Testis (tissue), 2 donors: ENCODE measurements at regions not wholly inside any gene's neighbourhood (a gene's known extent, or its start where the extent isn't known, plus 50 kb on each side); places are given as distances from the start of the nearest gene placed in this dataset.

ENCODE experiments used
- DNase-seq: peaks from one replicate; pipeline ENCODE4 v3.0.0-alpha.2; 2019
- H3K27ac ChIP-seq, 2 donors: fragments of 200-600 bp; sonication (generic); one replicate each; pipeline ENCODE4 v1.5.1; 2019
- H3K27me3 ChIP-seq: fragments of 200-600 bp; sonication (generic); one replicate; pipeline ENCODE4 v1.5.1; 2019
- H3K36me3 ChIP-seq: fragments of 200-600 bp; sonication (generic); one replicate; pipeline ENCODE4 v1.5.1; 2017; ENCODE audit warnings: low read depth; ENCODE audit errors: missing control alignments
- H3K4me1 ChIP-seq: fragments of 200-600 bp; sonication (generic); one replicate; pipeline ENCODE4 v1.5.1; 2019
- H3K4me3 ChIP-seq, 2 donors: fragments of 200-600 bp; sonication (generic); one replicate each; pipeline ENCODE4 v1.5.1; 2017 to 2019
- H3K9me3 ChIP-seq: fragments of 200-600 bp; sonication (generic); one replicate; pipeline ENCODE4 v1.5.1; 2017
- CTCF ChIP-seq, 3 experiments: fragments of 450-650 bp in 2 of 3; fragments of 200-600 bp in 1 of 3; sonication (generic) in 1 of 3; IDR thresholded peaks; one replicate each; pipeline ENCODE4 v1.5.1; 2016 to 2019; ENCODE audit warnings: antibody characterized with exemption in 3 of 3, mild to moderate bottlenecking in 2 of 3, moderate library complexity in 1 of 3
- POLR2A ChIP-seq: fragments of 450-650 bp; IDR thresholded peaks from one replicate; pipeline ENCODE4 v1.6.1; 2017; ENCODE audit warnings: antibody characterized with exemption, mild to moderate bottlenecking, moderate library complexity
- WGBS, 2 donors: methylation state at CpG; one replicate each; pipeline ENCODE4 v1.1.5; 2018; 5-methylcytosine and 5-hydroxymethylcytosine counted together
- intact Hi-C: fragments of 100-400 bp; cut with DNase I; formaldehyde crosslinking; loops from one replicate; pipeline ENCODE4 v1.15.1; 2023; ENCODE audit warnings: low total_unique reads

GRCh38 chr12:71252473-71252872, 94.7 kb upstream of the TSPAN8 start:
- Histone ChIP-seq H3K36me3 (no peaks in the 10 kb centered on the region), H3K27me3 (no peaks in the 10 kb centered on the region), H3K4me1 (no peaks in the 10 kb centered on the region), H3K27ac (no peak overlapping the region), H3K4me3 (no peak overlapping the region), H3K9me3 (no peaks in the 10 kb centered on the region)
- WGBS, 2 donors = 73 to 81% methylated on average over 2 of the region's 2 CpGs
- no peak for DNase-seq
- TF ChIP-seq CTCF (IDR thresholded peaks at IDR 0.05) (no peak), POLR2A (no peak)
- intact Hi-C loops = no loop called here

- Histone ChIP-seq H3K27me3 (no peaks in the 10 kb centered on the region), H3K4me3 (no peak overlapping the region), H3K4me1 (no peaks in the 10 kb centered on the region), H3K9me3 (no peaks in the 10 kb centered on the region), H3K27ac (no peak overlapping the region), H3K36me3 (no peaks in the 10 kb centered on the region)
- WGBS, 2 donors = 70 to 71% methylated on average over 4 of the region's 4 CpGs
- DNase-seq = no peak
- no peak for TF ChIP-seq POLR2A
- no peak for TF ChIP-seq CTCF (IDR thresholded peaks at IDR 0.05)
- intact Hi-C loops = no loop called here
Measured at GRCh38 chr12:71250166-71250565, 92.4 kb upstream of the TSPAN8 start.

- H3K27me3 ChIP-seq = no peaks in the 10 kb centered on the region
- no peaks in the 10 kb centered on the region for H3K9me3 ChIP-seq
- no peaks in the 10 kb centered on the region for H3K4me1 ChIP-seq
- intact Hi-C loops = no loop called here
- TF ChIP-seq POLR2A (no peak), CTCF (IDR thresholded peaks at IDR 0.05) (no peak)
- 56 to 62% methylated on average over 1 of the region's 1 CpG for WGBS, 2 donors
- no peak for DNase-seq
- H3K4me3 ChIP-seq = no peak overlapping the region
- H3K27ac ChIP-seq = no peak overlapping the region
- no peaks in the 10 kb centered on the region for H3K36me3 ChIP-seq
Measured at GRCh38 chr12:71243370-71243769, 85.6 kb upstream of the TSPAN8 start.

- H3K4me1 ChIP-seq = no peaks in the 10 kb centered on the region
- no peak for TF ChIP-seq CTCF (IDR thresholded peaks at IDR 0.05)
- TF ChIP-seq POLR2A = no peak
- no peak overlapping the region for H3K27ac ChIP-seq
- H3K4me3 ChIP-seq = no peak overlapping the region
- 45 to 56% methylated on average over 2 of the region's 2 CpGs for WGBS, 2 donors
- no peaks in the 10 kb centered on the region for H3K9me3 ChIP-seq
- H3K27me3 ChIP-seq = no peaks in the 10 kb centered on the region
- no peak for DNase-seq
- H3K36me3 ChIP-seq = no peaks in the 10 kb centered on the region
- intact Hi-C loops = no loop called here
Measured at GRCh38 chr12:71242511-71242910, 84.7 kb upstream of the TSPAN8 start.

GRCh38 chr12:71240946-71241345, 83.1 kb upstream of the TSPAN8 start:
- Histone ChIP-seq H3K36me3 (no peaks in the 10 kb centered on the region), H3K9me3 (no peaks in the 10 kb centered on the region), H3K27me3 (no peaks in the 10 kb centered on the region), H3K27ac (no peak overlapping the region), H3K4me3 (no peak overlapping the region), H3K4me1 (no peaks in the 10 kb centered on the region)
- 75 to 82% methylated on average over 3 of the region's 3 CpGs for WGBS, 2 donors
- DNase-seq = no peak
- TF ChIP-seq CTCF (IDR thresholded peaks at IDR 0.05) (no peak), POLR2A (no peak)
- intact Hi-C loops = no loop called here
